Karpas-422 (cell line): ENCODE measurements at regions not wholly inside any gene's neighbourhood (a gene's known extent, or its start where the extent isn't known, plus 50 kb on each side); places are given as distances from the start of the nearest gene placed in this dataset.

Experiments
- DNase-seq: peaks from one replicate; pipeline ENCODE4 v3.0.0-alpha.2; 2015
- H2AFZ ChIP-seq: fragments of 200-600 bp; sonication (generic); 2 replicates; pipeline ENCODE4 v1.6.1; 2014; ENCODE audit warnings: antibody characterized with exemption, low read length, mixed read lengths
- H3K27ac ChIP-seq: fragments of 200-600 bp; sonication (generic); 2 replicates; pipeline ENCODE4 v1.5.1; 2014; ENCODE audit warnings: mild to moderate bottlenecking, low read length, moderate library complexity
- H3K27me3 ChIP-seq: fragments of 200-600 bp; sonication (generic); 2 replicates; pipeline ENCODE4 v1.6.1; 2014; ENCODE audit warnings: low read length, mixed read lengths
- H3K36me3 ChIP-seq: fragments of 200-600 bp; sonication (generic); 2 replicates; pipeline ENCODE4 v1.6.1; 2014; ENCODE audit warnings: low read length, mixed read lengths; ENCODE audit not compliant: insufficient read depth
- H3K4me1 ChIP-seq: fragments of 200-600 bp; sonication (generic); 2 replicates; pipeline ENCODE4 v1.6.1; 2014; ENCODE audit warnings: mild to moderate bottlenecking, low read length, mixed read lengths
- H3K4me2 ChIP-seq: fragments of 200-600 bp; sonication (generic); 2 replicates; pipeline ENCODE4 v1.6.1; 2014; ENCODE audit warnings: low read length, low read depth, mild to moderate bottlenecking; ENCODE audit not compliant: poor library complexity, severe bottlenecking
- H3K4me3 ChIP-seq: fragments of 200-600 bp; sonication (generic); 2 replicates; pipeline ENCODE4 v1.5.1; 2014; ENCODE audit warnings: mild to moderate bottlenecking, antibody characterized with exemption, low read length, mixed read lengths
- H3K79me2 ChIP-seq: fragments of 200-600 bp; sonication (generic); 2 replicates; pipeline ENCODE4 v1.6.1; 2014; ENCODE audit warnings: mild to moderate bottlenecking, low read length, mixed read lengths
- H3K9ac ChIP-seq: fragments of 200-600 bp; sonication (generic); 2 replicates; pipeline ENCODE4 v1.6.0; 2014; ENCODE audit warnings: low read length
- H3K9me2 ChIP-seq: fragments of 200-600 bp; sonication (generic), shearing (Covaris generic); replicated peaks from 2 replicates; pipeline ENCODE4 v1.6.0; 2014; ENCODE audit warnings: mild to moderate bottlenecking, low read length, moderate library complexity; ENCODE audit not compliant: insufficient read depth
- H3K9me3 ChIP-seq: fragments of 300-700, 200-600 bp; sonication (generic); 2 replicates; pipeline ENCODE4 v1.6.1; 2014; ENCODE audit warnings: low read length, mixed read lengths
- H4K20me1 ChIP-seq: fragments of 200-600 bp; sonication (generic); 2 replicates; pipeline ENCODE4 v1.6.1; 2014; ENCODE audit warnings: mild to moderate bottlenecking, antibody characterized with exemption, low read length, low read depth; ENCODE audit not compliant: insufficient read depth

DNA sequence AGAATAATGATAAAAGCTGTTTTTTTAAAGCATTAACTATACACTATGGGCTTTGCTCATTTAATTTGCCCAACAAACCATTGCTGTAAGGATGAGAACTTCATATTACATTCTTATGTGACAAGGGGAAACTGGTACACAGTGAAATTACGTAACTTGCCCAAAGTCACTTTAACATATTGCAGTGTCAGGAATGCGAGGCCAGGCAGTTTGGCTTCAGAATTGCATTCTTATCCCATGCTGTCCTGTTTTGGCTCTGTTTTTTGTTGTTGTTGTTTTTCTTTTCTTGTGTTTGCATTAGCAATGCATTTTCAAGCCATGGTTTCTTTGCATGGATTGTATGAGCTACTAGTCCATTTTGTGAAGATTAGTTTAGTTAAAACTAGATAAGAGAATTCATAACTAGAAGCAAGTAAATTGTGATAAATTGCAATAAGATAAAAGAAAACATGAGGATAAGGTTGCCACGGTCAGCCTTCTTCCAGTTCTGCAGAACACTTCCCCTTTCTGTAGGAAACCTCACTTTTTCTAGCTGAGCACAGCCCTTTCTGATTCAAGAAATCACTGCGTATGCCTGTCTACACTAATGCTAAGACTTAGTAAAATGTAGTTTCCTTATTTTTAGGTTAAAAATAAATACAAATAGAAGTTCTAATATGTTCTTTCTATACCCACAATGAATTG, 221.3 kb upstream of the KCNJ16 start:
- H3K36me3 ChIP-seq = no peaks in the 10 kb centered on the region
- no peaks in the 10 kb centered on the region for H3K9me3 ChIP-seq
- H4K20me1 ChIP-seq = no peaks in the 10 kb centered on the region
- H3K4me2 ChIP-seq = no peak overlapping the region
- peaks cover 3% of the 10 kb centered on the region; the same call in 1 of the 2 replicates for H3K4me1 ChIP-seq
- H2AFZ ChIP-seq = no peak overlapping the region
- no peak for DNase-seq
- no peaks in the 10 kb centered on the region for H3K27me3 ChIP-seq
- H3K27ac ChIP-seq = no peak overlapping the region
- H3K9me2 ChIP-seq = no peaks in the 10 kb centered on the region
- no peak overlapping the region for H3K4me3 ChIP-seq
- no peak overlapping the region for H3K9ac ChIP-seq
- no peaks in the 10 kb centered on the region for H3K79me2 ChIP-seq

DNA sequence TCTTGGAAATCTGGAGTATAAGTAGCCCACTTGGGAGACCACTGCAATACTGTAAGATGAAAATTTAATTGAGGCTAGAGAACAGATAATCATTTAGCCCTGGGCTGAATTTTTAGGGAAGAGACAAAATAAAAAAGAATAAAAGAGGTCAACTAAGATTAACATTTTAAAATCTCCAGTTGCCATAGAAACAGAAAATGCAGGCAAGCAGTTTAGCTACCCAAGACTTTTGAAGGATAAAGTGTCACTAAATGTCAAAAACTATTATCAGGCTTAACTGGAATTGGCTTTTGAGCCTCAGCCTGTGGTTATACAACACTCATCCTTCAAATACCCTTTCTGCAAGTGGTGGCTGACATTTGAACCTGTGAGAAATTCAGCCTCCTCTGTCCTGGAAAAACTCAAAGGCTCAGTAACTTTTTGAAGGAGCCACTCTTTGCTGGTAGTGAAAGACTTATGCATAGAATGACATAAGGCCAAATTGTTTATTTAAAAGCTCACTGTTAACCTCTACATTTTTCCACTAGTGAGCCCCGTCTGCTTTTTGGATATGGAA, 220.7 kb upstream of the KCNJ16 start:
- no peak for DNase-seq
- no peak overlapping the region for H3K27ac ChIP-seq
- H3K9me2 ChIP-seq = no peaks in the 10 kb centered on the region
- H3K4me2 ChIP-seq = no peak overlapping the region
- no peaks in the 10 kb centered on the region for H3K27me3 ChIP-seq
- no peaks in the 10 kb centered on the region for H3K36me3 ChIP-seq
- H3K4me1 ChIP-seq = peaks cover 3% of the 10 kb centered on the region; the same call in 1 of the 2 replicates
- no peaks in the 10 kb centered on the region for H4K20me1 ChIP-seq
- H3K9ac ChIP-seq = no peak overlapping the region
- H2AFZ ChIP-seq = no peak overlapping the region
- no peaks in the 10 kb centered on the region for H3K79me2 ChIP-seq
- no peak overlapping the region for H3K4me3 ChIP-seq
- no peaks in the 10 kb centered on the region for H3K9me3 ChIP-seq

DNA sequence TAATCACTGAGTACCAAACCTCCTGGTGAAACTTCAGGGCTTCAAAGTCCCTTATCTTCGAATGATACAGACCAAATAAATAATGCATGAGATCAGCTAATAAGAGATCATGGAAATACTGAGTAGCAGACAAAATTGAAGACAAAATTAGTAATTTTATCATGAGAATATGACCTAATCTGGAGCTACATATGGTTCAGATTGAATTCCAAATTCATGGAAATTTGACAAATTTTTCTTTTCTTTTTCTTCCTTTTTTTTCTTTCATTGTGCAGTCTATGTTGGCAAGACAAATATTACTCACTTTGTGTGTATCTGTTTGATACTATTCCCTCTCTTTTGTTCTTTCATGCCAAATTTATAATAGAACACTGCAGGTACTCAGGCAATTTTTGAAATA, 218.1 kb upstream of the KCNJ16 start:
- Histone ChIP-seq H3K4me3 (no peak overlapping the region), H3K9me2 (no peaks in the 10 kb centered on the region), H3K36me3 (no peaks in the 10 kb centered on the region), H3K27ac (no peak overlapping the region), H3K79me2 (no peaks in the 10 kb centered on the region), H3K9me3 (no peaks in the 10 kb centered on the region), H3K27me3 (no peaks in the 10 kb centered on the region), H4K20me1 (no peaks in the 10 kb centered on the region), H3K4me1 (peaks cover 3% of the 10 kb centered on the region; the same call in 1 of the 2 replicates), H2AFZ (no peak overlapping the region), H3K4me2 (no peak overlapping the region), H3K9ac (no peak overlapping the region)
- no peak for DNase-seq

DNA sequence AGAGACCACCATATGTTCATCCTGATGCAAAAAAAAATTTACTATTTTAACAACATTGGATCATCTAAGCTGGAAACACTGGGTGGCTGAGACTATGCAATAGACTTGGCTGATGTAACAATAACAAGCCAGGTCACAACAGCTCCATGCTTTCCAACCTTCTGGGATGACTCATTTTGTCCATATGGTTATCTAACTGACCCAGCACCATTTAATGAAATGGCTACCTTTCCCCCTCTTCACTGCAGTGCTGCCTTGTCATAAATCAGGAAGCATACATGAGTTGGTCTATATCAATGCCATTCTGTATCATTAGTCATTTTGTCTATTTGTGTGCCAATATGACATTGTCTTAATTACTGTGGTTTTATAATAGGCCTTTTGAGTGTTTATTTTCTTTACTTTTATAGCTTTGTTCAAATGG, 217.6 kb upstream of the KCNJ16 start:
- Histone ChIP-seq H3K4me3 (no peak overlapping the region), H2AFZ (no peak overlapping the region), H3K4me1 (peaks cover 3% of the 10 kb centered on the region; the same call in 1 of the 2 replicates), H3K27ac (no peak overlapping the region), H3K4me2 (no peak overlapping the region), H3K9ac (no peak overlapping the region), H3K79me2 (no peaks in the 10 kb centered on the region), H3K27me3 (no peaks in the 10 kb centered on the region), H3K9me3 (no peaks in the 10 kb centered on the region), H3K9me2 (no peaks in the 10 kb centered on the region), H4K20me1 (no peaks in the 10 kb centered on the region), H3K36me3 (no peaks in the 10 kb centered on the region)
- DNase-seq = no peak

DNA sequence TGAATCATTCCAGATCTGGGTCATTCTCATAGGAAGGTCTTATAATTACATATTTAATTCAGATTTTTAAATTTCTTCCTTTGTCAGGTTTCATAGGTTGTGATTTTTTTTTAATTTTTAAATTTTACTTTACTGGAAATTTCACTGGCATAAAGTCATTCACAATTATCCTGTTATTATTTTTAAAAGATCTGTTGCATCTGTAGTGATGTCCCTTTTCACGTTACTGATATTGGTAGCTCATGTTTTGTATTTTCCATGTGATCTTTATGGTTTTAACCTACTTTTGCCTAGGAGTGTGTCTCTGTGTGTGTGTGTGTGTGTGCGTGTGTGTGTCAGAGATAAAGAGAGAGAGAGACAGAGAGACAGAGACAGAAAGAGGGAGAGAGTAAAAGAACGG, 216.6 kb upstream of the KCNJ16 start:
- Histone ChIP-seq H3K79me2 (no peaks in the 10 kb centered on the region), H4K20me1 (no peaks in the 10 kb centered on the region), H3K9me2 (no peaks in the 10 kb centered on the region), H3K9me3 (no peaks in the 10 kb centered on the region), H3K27ac (no peak overlapping the region), H3K27me3 (no peaks in the 10 kb centered on the region), H3K36me3 (no peaks in the 10 kb centered on the region), H3K9ac (no peak overlapping the region), H2AFZ (0 out of 2 replicates have a peak overlapping the region, but pooled peaks have one; percentile 42), H3K4me3 (no peak overlapping the region), H3K4me1 (peaks cover 3% of the 10 kb centered on the region; the same call in 1 of the 2 replicates), H3K4me2 (no peak overlapping the region)
- DNase-seq = no peak

DNA sequence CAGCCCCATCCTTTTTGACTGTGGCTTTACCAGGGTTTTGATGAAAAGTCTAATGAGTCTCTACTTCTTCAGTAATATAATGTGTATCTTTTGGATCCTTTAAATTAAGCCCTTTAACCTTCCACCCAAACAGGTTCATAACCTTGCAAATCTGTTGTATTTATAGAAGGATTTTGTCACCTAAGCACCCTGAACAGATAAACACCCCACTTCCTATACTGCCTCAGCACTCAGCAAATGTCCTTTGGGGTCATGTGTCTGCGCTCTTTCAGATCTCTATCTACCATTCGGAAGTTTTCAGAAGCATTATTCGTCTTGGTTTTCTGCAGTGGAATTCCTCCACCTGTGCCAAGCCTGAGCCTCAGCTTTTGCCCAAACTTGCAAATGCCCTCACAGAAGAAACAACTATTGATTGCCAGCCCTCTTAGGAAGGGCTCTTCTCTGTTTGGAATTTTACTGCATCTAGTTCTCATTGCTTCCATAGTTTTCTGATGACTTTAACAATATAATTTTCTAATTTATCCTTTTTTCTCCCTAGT, 214.8 kb upstream of the KCNJ16 start:
- no peaks in the 10 kb centered on the region for H3K4me1 ChIP-seq
- no peaks in the 10 kb centered on the region for H3K27me3 ChIP-seq
- no peak overlapping the region for H2AFZ ChIP-seq
- no peaks in the 10 kb centered on the region for H4K20me1 ChIP-seq
- no peak overlapping the region for H3K4me3 ChIP-seq
- H3K27ac ChIP-seq = no peak overlapping the region
- no peaks in the 10 kb centered on the region for H3K9me2 ChIP-seq
- H3K4me2 ChIP-seq = no peak overlapping the region
- no peaks in the 10 kb centered on the region for H3K79me2 ChIP-seq
- H3K9me3 ChIP-seq = no peaks in the 10 kb centered on the region
- no peaks in the 10 kb centered on the region for H3K36me3 ChIP-seq
- no peak overlapping the region for H3K9ac ChIP-seq
- no peak for DNase-seq

DNA sequence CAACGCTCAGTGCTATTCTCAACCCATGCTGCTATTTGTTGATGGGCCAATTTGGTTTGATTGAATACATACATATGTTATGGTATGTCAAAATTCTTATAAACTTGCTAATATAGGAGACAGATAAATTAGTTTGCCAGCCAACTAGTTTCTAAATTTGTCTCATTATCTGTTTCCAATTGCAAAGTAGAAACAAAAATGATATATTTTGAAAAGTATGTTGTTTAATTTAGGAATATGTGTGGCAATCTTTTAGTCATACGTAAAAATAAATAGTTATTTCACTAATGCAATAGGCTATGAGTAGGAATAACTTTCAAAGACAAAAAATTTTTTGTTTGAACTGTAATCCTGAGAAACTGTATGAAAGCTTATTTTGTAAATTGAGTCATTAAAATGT, 210.6 kb upstream of the KCNJ16 start:
- Histone ChIP-seq H3K4me2 (no peak overlapping the region), H2AFZ (no peak overlapping the region), H4K20me1 (no peaks in the 10 kb centered on the region), H3K36me3 (no peaks in the 10 kb centered on the region), H3K27ac (no peak overlapping the region), H3K9ac (no peak overlapping the region), H3K9me2 (no peaks in the 10 kb centered on the region), H3K4me1 (peaks cover under 1% of the 10 kb centered on the region; the same call in 1 of the 2 replicates), H3K9me3 (no peaks in the 10 kb centered on the region), H3K79me2 (no peaks in the 10 kb centered on the region), H3K27me3 (no peaks in the 10 kb centered on the region), H3K4me3 (no peak overlapping the region)
- DNase-seq = no peak

DNA sequence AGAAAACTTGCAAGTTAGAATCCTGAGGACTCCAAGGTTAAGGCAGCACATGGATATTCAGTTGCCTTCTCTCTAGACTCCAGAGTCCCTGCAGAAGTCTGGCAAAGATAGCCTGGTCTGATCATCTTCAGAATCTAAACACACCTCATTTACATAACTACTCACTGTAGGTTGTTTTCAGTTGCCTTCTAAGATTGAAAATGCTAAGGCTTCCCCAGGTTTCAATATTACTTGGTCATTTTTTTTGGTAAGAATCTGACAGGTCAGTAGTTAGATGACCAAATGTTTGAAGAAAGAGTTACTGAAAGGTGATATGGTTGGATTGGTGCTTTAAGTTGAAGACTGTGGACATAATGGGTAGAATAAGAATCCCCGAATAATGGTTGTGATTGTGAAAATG, 205.4 kb upstream of the KCNJ16 start:
- peaks cover 19% of the 10 kb centered on the region for H3K4me1 ChIP-seq
- H3K4me3 ChIP-seq = no peak overlapping the region
- H3K27ac ChIP-seq = no peak overlapping the region
- no peaks in the 10 kb centered on the region for H3K79me2 ChIP-seq
- H3K9me3 ChIP-seq = no peaks in the 10 kb centered on the region
- H3K9me2 ChIP-seq = no peaks in the 10 kb centered on the region
- no peaks in the 10 kb centered on the region for H3K36me3 ChIP-seq
- no peak overlapping the region for H2AFZ ChIP-seq
- no peaks in the 10 kb centered on the region for H4K20me1 ChIP-seq
- no peak overlapping the region for H3K9ac ChIP-seq
- peak overlapping the region; percentile 17 for H3K4me2 ChIP-seq
- no peak for DNase-seq
- H3K27me3 ChIP-seq = no peaks in the 10 kb centered on the region
